ENCODE measurements at regions not wholly inside any gene's neighbourhood (a gene's known extent, or its start where the extent isn't known, plus 50 kb on each side); places are given as distances from the start of the nearest gene placed in this dataset.

DNA sequence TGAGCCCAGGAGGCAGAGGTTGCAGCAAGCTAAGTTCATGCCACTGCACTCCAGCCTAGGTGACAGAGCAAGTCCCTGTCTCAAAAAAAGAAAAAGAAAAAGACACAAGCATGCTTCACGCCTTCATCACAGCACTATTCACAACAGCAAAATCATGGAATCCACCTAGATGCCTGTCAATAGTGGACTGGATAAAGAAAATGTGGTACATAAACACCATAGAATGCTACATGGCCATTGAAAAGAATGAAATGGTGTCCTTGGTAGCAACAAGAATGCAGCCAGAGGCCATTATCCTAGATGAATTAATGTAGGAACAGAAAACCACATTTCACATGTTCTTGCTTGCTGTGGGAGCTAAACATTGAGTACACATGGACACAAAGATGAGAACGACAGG lies 392.6 kb downstream of the EIPR1 start:
- Histone ChIP-seq H3K18ac (ENCODE audit: extremely low read depth, low read length) (no peak overlapping the region), H4K20me1 (replicated peaks in 1 of 2; ENCODE audit: control insufficient read depth in 1 of 2, insufficient read depth in 2 of 2, low read length in 2 of 2) (no peaks in the 10 kb centered on the region), H3K4ac (replicated peaks; ENCODE audit: insufficient read length, low read depth, low read length) (no peak overlapping the region), H4K5ac (ENCODE audit: insufficient read length, low read depth, low read length) (no peak overlapping the region), H3K36me3 (ENCODE audit: control insufficient read depth in 2 of 4, insufficient read depth in 4 of 4, low read length in 3 of 4) (no peaks in the 10 kb centered on the region), H4K8ac (ENCODE audit: extremely low read depth, insufficient read depth, low read length) (no peak overlapping the region), H3K14ac (ENCODE audit: insufficient read length) (no peak overlapping the region), H3K79me1 (ENCODE audit: low read depth, low read length) (no peaks in the 10 kb centered on the region), H2AFZ (ENCODE audit: low read length) (no peak overlapping the region), H3K56ac (replicated peaks; ENCODE audit: insufficient read length, low read depth, low read length) (no peak overlapping the region), H2BK5ac (ENCODE audit: low read depth, low read length) (no peak overlapping the region), H2BK12ac (ENCODE audit: low read depth, low read length) (no peak overlapping the region), H3K79me2 (ENCODE audit: control insufficient read depth in 1 of 2, insufficient read depth in 2 of 2, low read length in 2 of 2) (no peaks in the 10 kb centered on the region), H3K27ac (ENCODE audit: low read depth, low read length) (no peak overlapping the region), H3K4me2 (ENCODE audit: insufficient read depth in 1 of 2, low read depth in 2 of 2, low read length in 2 of 2) (no peak overlapping the region), H3K9me3 (ENCODE audit: insufficient read depth in 2 of 2, low read depth in 1 of 2, low read length in 1 of 2) (peaks cover 0 to 3% of the 10 kb centered on the region in 2 experiments; a peak in 1 of 4 replicates), H2BK120ac (replicated peaks; ENCODE audit: low read depth, low read length) (no peak overlapping the region), H2BK15ac (ENCODE audit: low read length) (no peak overlapping the region), H3K4me3 (ENCODE audit: extremely low read depth in 1 of 4, insufficient read depth in 2 of 4, low read depth in 3 of 4, low read length in 4 of 4) (no peak overlapping the region), H2BK20ac (ENCODE audit: low read length) (no peak overlapping the region), H3K4me1 (replicated peaks in 1 of 4; ENCODE audit: control insufficient read depth in 3 of 4, insufficient read depth in 4 of 4, low read length in 3 of 4) (no peaks in the 10 kb centered on the region), H3K23me2 (ENCODE audit: low read depth, low read length) (no peaks in the 10 kb centered on the region), H3K9ac (replicated peaks in 1 of 4; ENCODE audit: extremely low read depth in 1 of 4, low read depth in 3 of 4, low read length in 3 of 4) (no peak overlapping the region), H4K91ac (replicated peaks; ENCODE audit: insufficient read length, low read length) (no peak overlapping the region), H2AK5ac (ENCODE audit: low read depth, low read length) (no peak overlapping the region), H3K23ac (ENCODE audit: insufficient read length) (no peak overlapping the region), H3K27me3 (replicated peaks in 1 of 4; ENCODE audit: control insufficient read depth in 3 of 4, extremely low read depth in 1 of 4, insufficient read depth in 3 of 4, low read length in 3 of 4) (no peaks in the 10 kb centered on the region)
- POLR2A ChIA-PET (ENCODE audit: partially characterized antibody) = no interaction called here
- FAIRE-seq (no peak), DNase-seq (ENCODE audit: low read depth in 1 of 2, low spot score in 2 of 2) (no peak)
- TF ChIP-seq MAX (IDR thresholded peaks at IDR 0.05) (no peak), SRF (IDR thresholded peaks at IDR 0.05; ENCODE audit: low read depth, low read length) (no peak), BRCA1 (IDR thresholded peaks at IDR 0.05; ENCODE audit: low read depth, low read length) (no peak), SUZ12 (IDR thresholded peaks at IDR 0.05; ENCODE audit: low read length) (no peak), MAFK (IDR thresholded peaks at IDR 0.05; ENCODE audit: low read depth, low read length) (no peak), TEAD4 (IDR thresholded peaks at IDR 0.05; ENCODE audit: low read depth, low read length) (no peak), SAP30 (IDR thresholded peaks at IDR 0.05; ENCODE audit: insufficient read depth, insufficient replicate concordance, low read length) (no peak), RBBP5 (IDR thresholded peaks at IDR 0.05; ENCODE audit: borderline replicate concordance, low read depth, low read length) (no peak)
- CTCF ChIA-PET (ENCODE audit: partially characterized antibody) = interaction anchor here (0.7 kb wide), 1 partner anchor 470 kb away, joined by 3 read pairs; no protein-coding TSS in a partner anchor
- WGBS, 2 experiments (ENCODE audit: extremely low coverage in 1 of 2, insufficient coverage in 1 of 2, insufficient read length in 1 of 2, insufficient replicate concordance in 2 of 2, low coverage in 1 of 2, low lambda C conversion rate in 2 of 2, missing lambda C conversion rate in 1 of 2) = 85% methylated on average over 2 of the region's 2 CpGs; no CpG with 5 or more reads in 1 of the 2 experiments

Measured in H1 (cell line).